SK-N-SH (cell line): ENCODE measurements at regions not wholly inside any gene's neighbourhood (a gene's known extent, or its start where the extent isn't known, plus 50 kb on each side); places are given as distances from the start of the nearest gene placed in this dataset.

Experiments
- CHD2 ChIP-seq: fragments of 150-350 bp; IDR thresholded peaks from 2 replicates; pipeline ENCODE4 v1.6.1; 2018; ENCODE audit warnings: low read length; ENCODE audit not compliant: partially characterized antibody
- CTCF ChIP-seq: fragments of 200-600 bp; sonication (generic); IDR thresholded peaks from 2 replicates; pipeline ENCODE4 v1.6.1; 2017; ENCODE audit warnings: antibody characterized with exemption, mild to moderate bottlenecking, moderate library complexity
- ELF1 ChIP-seq: IDR thresholded peaks from 2 replicates; pipeline ENCODE4 v1.4.0; 2012
- FOSL2 ChIP-seq: IDR thresholded peaks from 2 replicates; pipeline ENCODE4 v1.4.0; 2012; ENCODE audit warnings: low read depth, mild to moderate bottlenecking, moderate library complexity, borderline replicate concordance
- FOXJ3 ChIP-seq: sonication (generic); formaldehyde crosslinking; IDR thresholded peaks from 2 replicates; pipeline ENCODE4 v1.5.1; 2020; ENCODE audit warnings: mild to moderate bottlenecking, missing genetic modification reagents
- FOXM1 ChIP-seq: IDR thresholded peaks from 2 replicates; pipeline ENCODE4 v1.4.0; 2012; ENCODE audit warnings: low read depth, mild to moderate bottlenecking
- GATA2 ChIP-seq: sonication (generic); formaldehyde crosslinking; IDR thresholded peaks from 2 replicates; pipeline ENCODE4 v1.5.0; 2020; ENCODE audit warnings: mild to moderate bottlenecking, missing genetic modification reagents
- IRF3 ChIP-seq: fragments of 150-350 bp; IDR thresholded peaks from 2 replicates; pipeline ENCODE4 v1.6.1; 2016; ENCODE audit warnings: mild to moderate bottlenecking, low read depth, low read length
- JUND ChIP-seq: IDR thresholded peaks from 2 replicates; pipeline ENCODE4 v1.4.0; 2012
- MAX ChIP-seq: IDR thresholded peaks from 2 replicates; pipeline ENCODE4 v1.4.0; 2012; ENCODE audit warnings: low read depth
- MXI1 ChIP-seq: IDR thresholded peaks from 2 replicates; pipeline ENCODE4 v1.6.1; 2012; ENCODE audit warnings: mild to moderate bottlenecking, low read depth, low read length, improper control_type of control experiment
- NFIC ChIP-seq: IDR thresholded peaks from 2 replicates; pipeline ENCODE4 v1.4.0; 2012; ENCODE audit warnings: borderline replicate concordance
- PBX3 ChIP-seq: IDR thresholded peaks from 2 replicates; pipeline ENCODE4; 2012
- POLR2AphosphoS5 ChIP-seq: IDR thresholded peaks from 2 replicates; pipeline ENCODE4 v1.6.1; 2012; ENCODE audit warnings: low read depth, low read length
- RCOR1 ChIP-seq: fragments of 150-350 bp; IDR thresholded peaks from 2 replicates; pipeline ENCODE4 v1.6.1; 2017; ENCODE audit warnings: antibody characterized with exemption, low read length
- RFX5 ChIP-seq: IDR thresholded peaks from 2 replicates; pipeline ENCODE4 v1.6.1; 2012; ENCODE audit warnings: mild to moderate bottlenecking, improper control_type of control experiment, low read length
- SMC3 ChIP-seq: IDR thresholded peaks from 2 replicates; pipeline ENCODE4 v1.6.1; 2012; ENCODE audit warnings: low read depth, low read length, improper control_type of control experiment
- TAF1 ChIP-seq: IDR thresholded peaks from 2 replicates; pipeline ENCODE4 v1.6.1; 2012; ENCODE audit warnings: low read depth, mild to moderate bottlenecking, low read length, moderate library complexity, borderline replicate concordance
- TCF12 ChIP-seq: IDR thresholded peaks from 2 replicates; pipeline ENCODE4 v1.4.0; 2012
- USF2 ChIP-seq: fragments of 150-350 bp; IDR thresholded peaks from 2 replicates; pipeline ENCODE4 v1.6.1; 2017; ENCODE audit warnings: antibody characterized with exemption, low read length, low read depth, borderline replicate concordance
- YY1 ChIP-seq: IDR thresholded peaks from 2 replicates; pipeline ENCODE4 v1.4.0; 2012; ENCODE audit warnings: low read depth, mild to moderate bottlenecking
- ZBTB33 ChIP-seq: IDR thresholded peaks from 2 replicates; pipeline ENCODE4 v1.4.0; 2012; ENCODE audit warnings: low read depth, borderline replicate concordance

- TF ChIP-seq IRF3, result no peak
- no peak for TF ChIP-seq MAX
- TF ChIP-seq POLR2AphosphoS5, result no peak
- TF ChIP-seq FOXM1, result no peak
- TF ChIP-seq TAF1, result no peak
- no peak for TF ChIP-seq CHD2
- no peak for TF ChIP-seq RFX5
- peak; percentile 52; the same call in 1 of the 2 replicates for TF ChIP-seq FOSL2
- TF ChIP-seq USF2, result no peak
- peak; percentile 51 for TF ChIP-seq JUND
- TF ChIP-seq MXI1, result no peak
- no peak for TF ChIP-seq FOXJ3 (CRISPR knock-in tag)
- no peak for TF ChIP-seq CTCF
- TF ChIP-seq RCOR1, result no peak
- peak; percentile 51 for TF ChIP-seq TCF12
- TF ChIP-seq YY1, result no peak
- TF ChIP-seq PBX3, result peak; percentile 72
- no peak for TF ChIP-seq ELF1
- no peak for TF ChIP-seq ZBTB33
- TF ChIP-seq GATA2, result no peak
- TF ChIP-seq SMC3, result no peak
- peak; percentile 77 for TF ChIP-seq NFIC
These were observed 132.0 kb upstream of the RAI14 start (continued) for GRCh38 chr5:34524123-34524522.
